ENCODE measurements at regions not wholly inside any gene's neighbourhood (a gene's known extent, or its start where the extent isn't known, plus 50 kb on each side); places are given as distances from the start of the nearest gene placed in this dataset.

DNA sequence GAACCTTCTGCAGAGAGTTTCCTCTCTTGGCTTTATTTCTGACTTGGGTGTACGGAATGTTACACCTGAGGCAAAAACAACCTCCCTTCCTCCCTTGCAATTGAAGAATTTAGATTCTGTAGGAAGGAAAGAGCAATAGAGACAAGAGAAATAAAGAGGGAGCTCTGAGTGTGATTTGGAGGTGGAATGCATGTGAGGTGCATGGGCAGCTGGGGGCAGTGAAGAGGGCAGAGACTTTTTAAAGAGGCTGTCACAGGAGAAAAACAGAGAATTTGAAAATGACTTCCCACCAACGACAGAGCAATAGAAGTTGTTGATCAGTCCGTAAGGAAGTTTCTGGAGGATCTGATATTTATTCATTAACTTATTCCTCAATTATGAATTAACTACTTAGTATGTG is 172.0 kb upstream of the B3GALT2 start:
- TF ChIP-seq, protein P1, sequence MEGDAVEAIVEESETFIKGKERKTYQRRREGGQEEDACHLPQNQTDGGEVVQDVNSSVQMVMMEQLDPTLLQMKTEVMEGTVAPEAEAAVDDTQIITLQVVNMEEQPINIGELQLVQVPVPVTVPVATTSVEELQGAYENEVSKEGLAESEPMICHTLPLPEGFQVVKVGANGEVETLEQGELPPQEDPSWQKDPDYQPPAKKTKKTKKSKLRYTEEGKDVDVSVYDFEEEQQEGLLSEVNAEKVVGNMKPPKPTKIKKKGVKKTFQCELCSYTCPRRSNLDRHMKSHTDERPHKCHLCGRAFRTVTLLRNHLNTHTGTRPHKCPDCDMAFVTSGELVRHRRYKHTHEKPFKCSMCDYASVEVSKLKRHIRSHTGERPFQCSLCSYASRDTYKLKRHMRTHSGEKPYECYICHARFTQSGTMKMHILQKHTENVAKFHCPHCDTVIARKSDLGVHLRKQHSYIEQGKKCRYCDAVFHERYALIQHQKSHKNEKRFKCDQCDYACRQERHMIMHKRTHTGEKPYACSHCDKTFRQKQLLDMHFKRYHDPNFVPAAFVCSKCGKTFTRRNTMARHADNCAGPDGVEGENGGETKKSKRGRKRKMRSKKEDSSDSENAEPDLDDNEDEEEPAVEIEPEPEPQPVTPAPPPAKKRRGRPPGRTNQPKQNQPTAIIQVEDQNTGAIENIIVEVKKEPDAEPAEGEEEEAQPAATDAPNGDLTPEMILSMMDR (IDR thresholded peaks at IDR 0.05) = no peak
- TF ChIP-seq POLR2A (IDR thresholded peaks at IDR 0.05) = no peak
